GM23338 (cell line): ENCODE measurements at regions not wholly inside any gene's neighbourhood (a gene's known extent, or its start where the extent isn't known, plus 50 kb on each side); places are given as distances from the start of the nearest gene placed in this dataset.

Source experiments
- ATAC-seq: fragments of 200-7000 bp; cut with Tn5 transposase; 3 replicates; pipeline ENCODE4 v1.9.1; 2020
- DNase-seq: peaks from one replicate; pipeline ENCODE4 v3.0.0-alpha.2; 2015; ENCODE audit warnings: low spot score
- H2AFZ ChIP-seq: fragments of 200-600 bp; sonication (generic); 2 replicates; pipeline ENCODE4 v1.8.0; 2016; ENCODE audit warnings: antibody characterized with exemption, mild to moderate bottlenecking, moderate library complexity
- H3F3A ChIP-seq: fragments of 200-600 bp; sonication (generic); replicated peaks from 2 replicates; pipeline ENCODE4 v1.8.0; 2017; ENCODE audit warnings: antibody characterized with exemption, mixed run types, low read depth
- H3K27ac ChIP-seq: fragments of 200-600 bp; sonication (generic); 2 replicates; pipeline ENCODE4 v1.6.1; 2016; ENCODE audit warnings: low read depth
- H3K27me3 ChIP-seq: fragments of 200-600 bp; sonication (generic); 2 replicates; pipeline ENCODE4 v1.8.0; 2016; ENCODE audit warnings: mild to moderate bottlenecking, mixed run types, moderate library complexity; ENCODE audit not compliant: insufficient read depth
- H3K36me3 ChIP-seq: fragments of 200-600 bp; sonication (generic); 2 replicates; pipeline ENCODE4 v1.8.0; 2016; ENCODE audit warnings: mild to moderate bottlenecking; ENCODE audit not compliant: insufficient read depth
- H3K4me1 ChIP-seq: fragments of 200-600 bp; sonication (generic); 2 replicates; pipeline ENCODE4 v1.8.0; 2016; ENCODE audit warnings: mild to moderate bottlenecking, moderate library complexity; ENCODE audit not compliant: insufficient read depth
- H3K4me2 ChIP-seq: fragments of 200-600 bp; sonication (generic); 2 replicates; pipeline ENCODE4 v1.7.1; 2017; ENCODE audit warnings: mixed run types
- H3K4me3 ChIP-seq: fragments of 200-600 bp; sonication (generic); 2 replicates; pipeline ENCODE4 v1.6.1; 2016; ENCODE audit warnings: mixed run types
- H3K79me2 ChIP-seq: fragments of 200-600 bp; sonication (generic); replicated peaks from 2 replicates; pipeline ENCODE4 v1.8.0; 2017; ENCODE audit warnings: mild to moderate bottlenecking; ENCODE audit not compliant: insufficient read depth
- H3K9me2 ChIP-seq: fragments of 200-600 bp; sonication (generic); 2 replicates; pipeline ENCODE4 v1.8.0; 2017; ENCODE audit not compliant: insufficient read depth
- H4K20me1 ChIP-seq: fragments of 200-600 bp; sonication (generic); replicated peaks from 2 replicates; pipeline ENCODE4 v1.8.0; 2017; ENCODE audit warnings: mild to moderate bottlenecking; ENCODE audit not compliant: insufficient read depth
- H3K27ac Mint-ChIP-seq: 2 replicates; pipeline ENCODE4 v1.8.0; 2020; ENCODE audit warnings: inconsistent platforms, mild to moderate bottlenecking, moderate library complexity, mixed read lengths
- H3K27me3 Mint-ChIP-seq: 3 replicates; pipeline ENCODE4 v1.8.0; 2022; ENCODE audit warnings: low read depth, mild to moderate bottlenecking, moderate library complexity, mixed read lengths, inconsistent platforms; ENCODE audit not compliant: insufficient read depth, poor library complexity
- H3K36me3 Mint-ChIP-seq: 3 replicates; pipeline ENCODE4 v1.8.0; 2021; ENCODE audit warnings: low read depth, mild to moderate bottlenecking, inconsistent platforms, moderate library complexity, mixed read lengths
- H3K4me1 Mint-ChIP-seq: 3 replicates; pipeline ENCODE4 v1.8.0; 2020; ENCODE audit warnings: mild to moderate bottlenecking, inconsistent platforms, mixed read lengths
- H3K4me3 Mint-ChIP-seq: 3 replicates; pipeline ENCODE4 v1.8.0; 2021; ENCODE audit warnings: moderate library complexity, mild to moderate bottlenecking, inconsistent platforms, mixed read lengths
- H3K9me3 Mint-ChIP-seq: 3 replicates; pipeline ENCODE4 v1.8.0; 2020; ENCODE audit warnings: moderate library complexity, mild to moderate bottlenecking, inconsistent platforms, mixed read lengths
- CREB1 ChIP-seq: fragments of 250-450 bp; sonication (Bioruptor Pico); IDR thresholded peaks from 2 replicates; pipeline ENCODE4 v1.5.0; 2020; ENCODE audit warnings: low read depth, mild to moderate bottlenecking, moderate library complexity
- EZH2 ChIP-seq: fragments of 200-600 bp; sonication (generic); IDR thresholded peaks from one replicate; pipeline ENCODE4 v1.8.0; 2017; ENCODE audit warnings: antibody characterized with exemption, mild to moderate bottlenecking, low read depth; ENCODE audit not compliant: unreplicated experiment
- EZH2phosphoT487 ChIP-seq: fragments of 200-600 bp; sonication (generic); IDR thresholded peaks from one replicate; pipeline ENCODE4 v1.8.1; 2018; ENCODE audit warnings: antibody characterized with exemption; ENCODE audit not compliant: unreplicated experiment
- POLR2AphosphoS5 ChIP-seq: IDR thresholded peaks from 2 replicates; pipeline ENCODE4 v1.6.1; 2016; ENCODE audit warnings: antibody characterized with exemption, low read depth
- STAT1 ChIP-seq: IDR thresholded peaks from one replicate; pipeline ENCODE4 v1.6.1; 2016; ENCODE audit warnings: antibody characterized with exemption; ENCODE audit not compliant: unreplicated experiment
- ZNF114 ChIP-seq: fragments of 250-450 bp; sonication (Bioruptor Pico); IDR thresholded peaks from 2 replicates; pipeline ENCODE4 v1.5.0; 2020; ENCODE audit warnings: mild to moderate bottlenecking, moderate library complexity
- ZNF331 ChIP-seq: fragments of 250-450 bp; sonication (Bioruptor Pico); IDR thresholded peaks from 2 replicates; pipeline ENCODE4 v1.5.0; 2020; ENCODE audit warnings: low read depth, mild to moderate bottlenecking, moderate library complexity
- TF ChIP-seq, protein P1 (sequence below): fragments of 250-450 bp; sonication (Bioruptor Pico); IDR thresholded peaks from 2 replicates; pipeline ENCODE4 v1.5.0; 2020; ENCODE audit warnings: mild to moderate bottlenecking, moderate library complexity
- TF ChIP-seq, protein P2 (sequence below): IDR thresholded peaks from one replicate; pipeline ENCODE4 v1.6.1; 2018; ENCODE audit warnings: antibody characterized with exemption; ENCODE audit not compliant: unreplicated experiment
- TF ChIP-seq, protein P3 (sequence below), 2 experiments: fragments of 200-600 bp in 1 of 2; sonication (generic) in 1 of 2; conservative IDR thresholded peaks; 2 replicates each; pipeline versions ENCODE4 v1.5.1 to v1.6.1; 2016 to 2017; ENCODE audit warnings: antibody characterized with exemption in 2 of 2, low read depth in 2 of 2, mild to moderate bottlenecking in 2 of 2, moderate library complexity in 1 of 2

- TF ChIP-seq, protein P1, sequence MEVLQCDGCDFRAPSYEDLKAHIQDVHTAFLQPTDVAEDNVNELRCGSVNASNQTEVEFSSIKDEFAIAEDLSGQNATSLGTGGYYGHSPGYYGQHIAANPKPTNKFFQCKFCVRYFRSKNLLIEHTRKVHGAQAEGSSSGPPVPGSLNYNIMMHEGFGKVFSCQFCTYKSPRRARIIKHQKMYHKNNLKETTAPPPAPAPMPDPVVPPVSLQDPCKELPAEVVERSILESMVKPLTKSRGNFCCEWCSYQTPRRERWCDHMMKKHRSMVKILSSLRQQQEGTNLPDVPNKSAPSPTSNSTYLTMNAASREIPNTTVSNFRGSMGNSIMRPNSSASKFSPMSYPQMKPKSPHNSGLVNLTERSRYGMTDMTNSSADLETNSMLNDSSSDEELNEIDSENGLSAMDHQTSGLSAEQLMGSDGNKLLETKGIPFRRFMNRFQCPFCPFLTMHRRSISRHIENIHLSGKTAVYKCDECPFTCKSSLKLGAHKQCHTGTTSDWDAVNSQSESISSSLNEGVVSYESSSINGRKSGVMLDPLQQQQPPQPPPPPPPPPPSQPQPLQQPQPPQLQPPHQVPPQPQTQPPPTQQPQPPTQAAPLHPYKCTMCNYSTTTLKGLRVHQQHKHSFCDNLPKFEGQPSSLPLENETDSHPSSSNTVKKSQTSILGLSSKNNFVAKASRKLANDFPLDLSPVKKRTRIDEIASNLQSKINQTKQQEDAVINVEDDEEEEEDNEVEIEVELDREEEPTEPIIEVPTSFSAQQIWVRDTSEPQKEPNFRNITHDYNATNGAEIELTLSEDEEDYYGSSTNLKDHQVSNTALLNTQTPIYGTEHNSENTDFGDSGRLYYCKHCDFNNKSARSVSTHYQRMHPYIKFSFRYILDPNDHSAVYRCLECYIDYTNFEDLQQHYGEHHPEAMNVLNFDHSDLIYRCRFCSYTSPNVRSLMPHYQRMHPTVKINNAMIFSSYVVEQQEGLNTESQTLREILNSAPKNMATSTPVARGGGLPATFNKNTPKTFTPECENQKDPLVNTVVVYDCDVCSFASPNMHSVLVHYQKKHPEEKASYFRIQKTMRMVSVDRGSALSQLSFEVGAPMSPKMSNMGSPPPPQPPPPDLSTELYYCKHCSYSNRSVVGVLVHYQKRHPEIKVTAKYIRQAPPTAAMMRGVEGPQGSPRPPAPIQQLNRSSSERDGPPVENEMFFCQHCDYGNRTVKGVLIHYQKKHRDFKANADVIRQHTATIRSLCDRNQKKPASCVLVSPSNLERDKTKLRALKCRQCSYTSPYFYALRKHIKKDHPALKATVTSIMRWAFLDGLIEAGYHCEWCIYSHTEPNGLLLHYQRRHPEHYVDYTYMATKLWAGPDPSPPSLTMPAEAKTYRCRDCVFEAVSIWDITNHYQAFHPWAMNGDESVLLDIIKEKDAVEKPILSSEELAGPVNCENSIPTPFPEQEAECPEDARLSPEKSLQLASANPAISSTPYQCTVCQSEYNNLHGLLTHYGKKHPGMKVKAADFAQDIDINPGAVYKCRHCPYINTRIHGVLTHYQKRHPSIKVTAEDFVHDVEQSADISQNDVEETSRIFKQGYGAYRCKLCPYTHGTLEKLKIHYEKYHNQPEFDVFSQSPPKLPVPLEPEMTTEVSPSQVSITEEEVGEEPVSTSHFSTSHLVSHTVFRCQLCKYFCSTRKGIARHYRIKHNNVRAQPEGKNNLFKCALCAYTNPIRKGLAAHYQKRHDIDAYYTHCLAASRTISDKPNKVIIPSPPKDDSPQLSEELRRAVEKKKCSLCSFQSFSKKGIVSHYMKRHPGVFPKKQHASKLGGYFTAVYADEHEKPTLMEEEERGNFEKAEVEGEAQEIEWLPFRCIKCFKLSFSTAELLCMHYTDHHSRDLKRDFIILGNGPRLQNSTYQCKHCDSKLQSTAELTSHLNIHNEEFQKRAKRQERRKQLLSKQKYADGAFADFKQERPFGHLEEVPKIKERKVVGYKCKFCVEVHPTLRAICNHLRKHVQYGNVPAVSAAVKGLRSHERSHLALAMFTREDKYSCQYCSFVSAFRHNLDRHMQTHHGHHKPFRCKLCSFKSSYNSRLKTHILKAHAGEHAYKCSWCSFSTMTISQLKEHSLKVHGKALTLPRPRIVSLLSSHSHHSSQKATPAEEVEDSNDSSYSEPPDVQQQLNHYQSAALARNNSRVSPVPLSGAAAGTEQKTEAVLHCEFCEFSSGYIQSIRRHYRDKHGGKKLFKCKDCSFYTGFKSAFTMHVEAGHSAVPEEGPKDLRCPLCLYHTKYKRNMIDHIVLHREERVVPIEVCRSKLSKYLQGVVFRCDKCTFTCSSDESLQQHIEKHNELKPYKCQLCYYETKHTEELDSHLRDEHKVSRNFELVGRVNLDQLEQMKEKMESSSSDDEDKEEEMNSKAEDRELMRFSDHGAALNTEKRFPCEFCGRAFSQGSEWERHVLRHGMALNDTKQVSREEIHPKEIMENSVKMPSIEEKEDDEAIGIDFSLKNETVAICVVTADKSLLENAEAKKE = no peak
Observed at GRCh38 chrX:1933964-1934363, 319.1 kb downstream of the ASMT start (continued).

- Histone ChIP-seq H3K4me3 (no peak overlapping the region), H3K9me2 (no peaks in the 10 kb centered on the region), H3K4me1 (no peaks in the 10 kb centered on the region; the same call in 1 of the 2 replicates), H3F3A (no peaks in the 10 kb centered on the region), H3K27ac (no peak overlapping the region), H4K20me1 (no peaks in the 10 kb centered on the region), H2AFZ (no peak overlapping the region), H3K27me3 (no peaks in the 10 kb centered on the region), H3K4me2 (no peak overlapping the region), H3K36me3 (peaks cover 5% of the 10 kb centered on the region; the same call in 1 of the 2 replicates), H3K79me2 (no peaks in the 10 kb centered on the region)
- no peak overlapping the region for H3K4me3 Mint-ChIP-seq
- H3K27me3 Mint-ChIP-seq = peaks cover 4% of the 10 kb centered on the region
- ATAC-seq (no peak), DNase-seq (no peak)
- peaks cover 18% of the 10 kb centered on the region for H3K9me3 Mint-ChIP-seq
- H3K36me3 Mint-ChIP-seq = peaks cover 13% of the 10 kb centered on the region
- H3K4me1 Mint-ChIP-seq = peaks cover 10% of the 10 kb centered on the region; the same call in 1 of the 3 replicates
- H3K27ac Mint-ChIP-seq = no peak overlapping the region
- TF ChIP-seq STAT1 (no peak), ZNF114 (no peak), EZH2phosphoT487 (no peak), CREB1 (CRISPR knock-in tag) (no peak), EZH2 (no peak), POLR2AphosphoS5 (no peak), ZNF331 (CRISPR knock-in tag) (no peak)
- TF ChIP-seq, protein P2, sequence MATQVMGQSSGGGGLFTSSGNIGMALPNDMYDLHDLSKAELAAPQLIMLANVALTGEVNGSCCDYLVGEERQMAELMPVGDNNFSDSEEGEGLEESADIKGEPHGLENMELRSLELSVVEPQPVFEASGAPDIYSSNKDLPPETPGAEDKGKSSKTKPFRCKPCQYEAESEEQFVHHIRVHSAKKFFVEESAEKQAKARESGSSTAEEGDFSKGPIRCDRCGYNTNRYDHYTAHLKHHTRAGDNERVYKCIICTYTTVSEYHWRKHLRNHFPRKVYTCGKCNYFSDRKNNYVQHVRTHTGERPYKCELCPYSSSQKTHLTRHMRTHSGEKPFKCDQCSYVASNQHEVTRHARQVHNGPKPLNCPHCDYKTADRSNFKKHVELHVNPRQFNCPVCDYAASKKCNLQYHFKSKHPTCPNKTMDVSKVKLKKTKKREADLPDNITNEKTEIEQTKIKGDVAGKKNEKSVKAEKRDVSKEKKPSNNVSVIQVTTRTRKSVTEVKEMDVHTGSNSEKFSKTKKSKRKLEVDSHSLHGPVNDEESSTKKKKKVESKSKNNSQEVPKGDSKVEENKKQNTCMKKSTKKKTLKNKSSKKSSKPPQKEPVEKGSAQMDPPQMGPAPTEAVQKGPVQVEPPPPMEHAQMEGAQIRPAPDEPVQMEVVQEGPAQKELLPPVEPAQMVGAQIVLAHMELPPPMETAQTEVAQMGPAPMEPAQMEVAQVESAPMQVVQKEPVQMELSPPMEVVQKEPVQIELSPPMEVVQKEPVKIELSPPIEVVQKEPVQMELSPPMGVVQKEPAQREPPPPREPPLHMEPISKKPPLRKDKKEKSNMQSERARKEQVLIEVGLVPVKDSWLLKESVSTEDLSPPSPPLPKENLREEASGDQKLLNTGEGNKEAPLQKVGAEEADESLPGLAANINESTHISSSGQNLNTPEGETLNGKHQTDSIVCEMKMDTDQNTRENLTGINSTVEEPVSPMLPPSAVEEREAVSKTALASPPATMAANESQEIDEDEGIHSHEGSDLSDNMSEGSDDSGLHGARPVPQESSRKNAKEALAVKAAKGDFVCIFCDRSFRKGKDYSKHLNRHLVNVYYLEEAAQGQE = no peak
- TF ChIP-seq, protein P3, sequence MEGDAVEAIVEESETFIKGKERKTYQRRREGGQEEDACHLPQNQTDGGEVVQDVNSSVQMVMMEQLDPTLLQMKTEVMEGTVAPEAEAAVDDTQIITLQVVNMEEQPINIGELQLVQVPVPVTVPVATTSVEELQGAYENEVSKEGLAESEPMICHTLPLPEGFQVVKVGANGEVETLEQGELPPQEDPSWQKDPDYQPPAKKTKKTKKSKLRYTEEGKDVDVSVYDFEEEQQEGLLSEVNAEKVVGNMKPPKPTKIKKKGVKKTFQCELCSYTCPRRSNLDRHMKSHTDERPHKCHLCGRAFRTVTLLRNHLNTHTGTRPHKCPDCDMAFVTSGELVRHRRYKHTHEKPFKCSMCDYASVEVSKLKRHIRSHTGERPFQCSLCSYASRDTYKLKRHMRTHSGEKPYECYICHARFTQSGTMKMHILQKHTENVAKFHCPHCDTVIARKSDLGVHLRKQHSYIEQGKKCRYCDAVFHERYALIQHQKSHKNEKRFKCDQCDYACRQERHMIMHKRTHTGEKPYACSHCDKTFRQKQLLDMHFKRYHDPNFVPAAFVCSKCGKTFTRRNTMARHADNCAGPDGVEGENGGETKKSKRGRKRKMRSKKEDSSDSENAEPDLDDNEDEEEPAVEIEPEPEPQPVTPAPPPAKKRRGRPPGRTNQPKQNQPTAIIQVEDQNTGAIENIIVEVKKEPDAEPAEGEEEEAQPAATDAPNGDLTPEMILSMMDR (conservative IDR thresholded peaks at IDR 0.05; ENCODE audit: low read depth in 2 of 2) = no peak
Observed at GRCh38 chrX:1935805-1936204, 320.9 kb downstream of the ASMT start.
